Middle frontal gyrus (tissue), 1 donor: ENCODE measurements at regions not wholly inside any gene's neighbourhood (a gene's known extent, or its start where the extent isn't known, plus 50 kb on each side); places are given as distances from the start of the nearest gene placed in this dataset.

Source experiments
- DNase-seq: peaks from one replicate; pipeline ENCODE4 v3.0.0-alpha.2; 2015; ENCODE audit warnings: low spot score; ENCODE audit errors: extremely low spot score

DNA sequence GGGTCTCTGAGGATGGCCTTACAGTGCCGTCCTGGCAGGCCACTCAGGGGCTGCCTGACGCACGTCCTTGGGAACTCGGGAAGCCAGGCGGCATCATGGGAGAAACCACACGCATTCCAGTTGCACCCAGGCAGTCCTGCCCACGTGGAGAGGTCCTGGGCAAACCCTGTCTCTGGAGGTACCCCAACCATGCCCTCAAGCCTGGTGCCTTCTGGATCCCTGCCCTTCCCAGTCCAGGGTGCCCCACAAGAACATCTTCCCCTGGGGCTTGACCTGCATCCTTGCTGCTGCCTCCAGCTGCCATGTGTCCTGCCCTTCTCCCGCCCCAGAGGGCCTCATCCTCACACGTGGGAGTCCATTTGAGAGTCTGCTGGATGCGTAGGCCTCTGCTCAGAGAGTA is 200.3 kb upstream of the PPP2R2D start:
- no peak for DNase-seq

DNA sequence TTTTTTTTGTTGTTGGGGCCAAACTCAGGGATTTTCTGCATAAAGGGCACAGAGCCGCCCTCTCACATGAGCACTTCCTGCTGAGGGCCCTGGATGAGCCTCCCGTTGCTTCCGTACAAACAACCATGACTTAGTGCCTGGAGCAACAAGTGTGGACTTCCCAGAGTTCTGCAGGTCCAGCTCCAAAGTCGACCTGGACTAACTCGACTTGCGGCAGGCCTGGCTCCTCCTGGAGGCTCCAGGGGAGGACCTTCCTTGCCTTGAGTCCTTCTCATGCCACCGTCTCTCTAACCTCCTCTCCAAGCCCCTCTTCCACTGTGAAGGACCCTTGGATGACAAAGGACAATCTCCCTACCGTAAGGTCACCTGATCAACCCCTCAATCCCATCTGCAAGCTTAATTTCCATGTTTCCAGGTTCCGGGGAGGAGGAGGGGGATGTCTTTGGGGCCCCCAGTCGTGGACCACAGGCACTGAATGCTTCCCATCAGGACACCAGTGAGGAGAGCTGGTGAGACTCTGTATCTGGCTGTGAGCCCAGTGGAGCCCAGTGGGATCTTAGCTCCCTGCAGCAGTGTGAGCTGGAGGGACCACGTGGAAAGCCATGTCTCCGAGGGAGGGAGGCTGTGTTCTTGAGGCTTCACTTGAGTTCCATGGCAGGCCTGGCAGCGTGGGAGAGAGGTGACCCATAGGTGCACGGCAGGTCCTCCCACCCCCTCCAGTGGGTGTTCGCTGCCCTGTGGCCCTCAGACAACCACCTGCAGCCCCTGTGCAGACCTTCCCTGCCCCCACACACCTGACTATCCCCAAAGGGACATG is 199.5 kb upstream of the PPP2R2D start:
- no peak for DNase-seq

- no peak for DNase-seq
These were observed 198.1 kb upstream of the PPP2R2D start for GRCh38 chr10:131702531-131703356.

GRCh38 chr10:131703541-131703940 is 197.3 kb upstream of the PPP2R2D start:
- DNase-seq, result no peak

DNA sequence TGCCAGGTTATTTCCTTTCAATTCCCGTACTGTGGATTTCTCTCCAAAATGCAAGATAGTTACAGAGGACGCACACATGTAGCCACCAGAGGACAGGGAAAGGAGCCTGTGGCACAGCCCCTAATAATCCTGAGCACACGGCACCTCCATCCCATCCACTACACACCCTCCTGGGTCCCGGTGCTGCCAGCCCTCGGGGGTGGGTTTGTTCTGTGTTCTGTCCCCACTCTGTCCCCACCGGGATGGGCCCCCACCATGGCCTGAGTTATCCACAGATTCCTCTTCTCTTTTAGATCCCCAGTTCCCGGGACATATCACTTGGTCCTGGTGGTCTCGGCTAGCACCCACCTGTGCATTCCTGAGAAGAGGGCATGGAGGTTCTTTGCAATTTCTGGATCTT is 196.9 kb upstream of the PPP2R2D start:
- no peak for DNase-seq

DNA sequence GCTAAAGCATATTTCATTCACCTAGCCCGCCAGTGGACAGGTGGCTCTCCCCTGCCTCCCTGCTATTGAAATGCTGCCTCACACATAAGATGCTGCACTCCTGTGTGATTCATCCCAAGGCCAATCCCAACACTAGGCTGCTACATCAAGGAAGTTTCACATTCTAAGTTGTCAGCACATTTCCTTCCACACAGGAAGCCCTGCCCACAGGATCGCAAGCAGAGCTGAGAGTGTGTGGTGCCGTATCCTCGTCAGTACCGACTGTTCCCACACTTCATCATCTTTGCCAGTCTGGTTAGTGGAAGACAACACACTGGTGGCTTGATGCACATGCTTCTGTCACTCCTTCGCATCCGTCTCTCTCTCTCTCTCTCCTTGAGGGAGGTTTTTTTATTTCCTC is 194.3 kb upstream of the PPP2R2D start:
- DNase-seq, result no peak

DNA sequence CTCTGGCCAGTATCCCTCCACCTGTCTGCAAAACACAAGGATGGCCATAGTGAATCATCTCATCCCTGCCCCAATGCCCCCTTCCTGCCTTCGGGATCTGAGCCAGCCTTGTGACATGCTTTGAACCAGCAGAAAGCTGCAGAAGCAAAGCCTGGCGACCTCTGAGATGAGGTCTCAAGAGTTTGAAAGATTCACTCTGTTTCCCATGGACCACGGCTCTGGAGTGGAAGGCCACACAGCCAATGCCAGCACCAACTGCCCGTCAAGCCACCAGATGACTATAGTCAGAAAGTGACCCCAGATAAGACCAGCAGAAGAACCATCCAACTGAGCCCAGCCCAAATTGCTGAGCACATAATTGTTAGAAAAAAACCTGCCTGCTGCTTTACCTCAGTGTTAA is 193.9 kb upstream of the PPP2R2D start:
- no peak for DNase-seq

DNA sequence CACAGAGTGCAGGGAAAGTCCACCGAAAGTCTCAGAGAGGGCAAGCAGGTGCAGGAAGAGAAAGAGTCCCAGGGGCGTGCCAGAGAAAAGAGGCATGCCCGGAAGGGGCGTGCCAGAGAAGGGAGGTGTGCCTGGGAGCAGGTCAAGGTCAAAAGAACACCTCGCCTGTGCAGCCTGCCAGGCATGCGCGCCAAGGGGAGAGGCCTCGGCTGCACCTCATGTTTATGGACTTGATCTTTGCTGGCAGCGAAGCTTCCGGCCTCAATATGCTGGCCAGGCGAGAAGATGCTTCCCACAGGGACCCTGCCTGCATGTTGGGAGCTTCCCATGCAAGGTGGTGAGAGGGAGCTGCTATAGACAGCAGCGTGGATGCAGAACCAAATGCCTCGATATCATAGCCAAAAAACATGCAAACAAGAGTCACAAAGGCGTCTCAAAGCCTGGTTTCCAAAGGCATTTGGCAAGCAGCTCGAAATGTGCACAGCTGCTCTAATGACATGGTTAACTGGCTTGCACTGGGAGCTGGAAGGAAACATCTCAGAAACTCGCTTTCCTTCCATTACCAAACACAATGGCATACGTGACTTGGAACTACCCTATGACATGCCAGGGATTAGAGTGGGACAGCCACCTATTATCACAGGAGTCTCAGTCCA is 192.5 kb upstream of the PPP2R2D start:
- DNase-seq, result no peak

- DNase-seq, result no peak
These were observed 190.5 kb upstream of the PPP2R2D start for GRCh38 chr10:131710142-131710861.

- no peak for DNase-seq
These were observed 178.7 kb upstream of the PPP2R2D start for GRCh38 chr10:131722121-131722520.

GRCh38 chr10:131722525-131723264 is 178.1 kb upstream of the PPP2R2D start:
- DNase-seq, result no peak

- no peak for DNase-seq
These were observed 177.3 kb upstream of the PPP2R2D start for GRCh38 chr10:131723297-131724168.

- no peak for DNase-seq
These were observed 176.7 kb upstream of the PPP2R2D start for GRCh38 chr10:131724169-131724545.

DNA sequence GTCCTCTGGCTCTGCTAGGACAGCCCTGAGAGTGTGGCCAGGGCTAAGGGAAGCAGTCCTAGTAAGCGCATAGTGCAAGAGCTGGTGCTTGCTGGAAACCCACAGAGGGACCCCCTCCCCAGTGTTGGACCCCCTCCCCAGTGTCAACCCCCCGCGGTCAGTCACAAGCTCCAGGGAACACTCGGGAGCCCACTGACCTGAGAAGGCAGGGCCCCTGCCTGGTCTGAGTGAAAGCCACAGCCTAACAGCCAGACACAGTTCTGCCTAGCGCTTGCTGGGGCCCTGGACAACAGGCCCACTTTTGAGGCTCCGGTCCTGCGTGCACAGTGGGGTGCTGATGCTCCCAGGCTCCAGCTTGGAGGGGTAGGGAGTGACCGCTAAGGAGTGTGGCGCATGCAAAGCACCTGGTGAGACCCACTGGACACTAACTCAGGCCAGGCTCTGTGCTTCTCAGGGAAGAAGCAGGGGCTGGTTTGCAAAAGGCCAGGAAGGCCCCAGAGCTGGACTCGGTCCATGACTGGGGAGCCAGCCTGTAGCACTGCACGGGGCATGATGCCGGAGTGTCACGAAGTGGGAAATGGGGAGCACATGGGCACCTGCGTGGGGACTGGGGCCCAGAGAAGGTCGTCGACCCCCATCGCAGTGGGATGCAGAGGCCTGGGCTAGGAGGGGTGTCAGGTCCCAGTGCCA is 175.8 kb upstream of the PPP2R2D start:
- no peak for DNase-seq

DNA sequence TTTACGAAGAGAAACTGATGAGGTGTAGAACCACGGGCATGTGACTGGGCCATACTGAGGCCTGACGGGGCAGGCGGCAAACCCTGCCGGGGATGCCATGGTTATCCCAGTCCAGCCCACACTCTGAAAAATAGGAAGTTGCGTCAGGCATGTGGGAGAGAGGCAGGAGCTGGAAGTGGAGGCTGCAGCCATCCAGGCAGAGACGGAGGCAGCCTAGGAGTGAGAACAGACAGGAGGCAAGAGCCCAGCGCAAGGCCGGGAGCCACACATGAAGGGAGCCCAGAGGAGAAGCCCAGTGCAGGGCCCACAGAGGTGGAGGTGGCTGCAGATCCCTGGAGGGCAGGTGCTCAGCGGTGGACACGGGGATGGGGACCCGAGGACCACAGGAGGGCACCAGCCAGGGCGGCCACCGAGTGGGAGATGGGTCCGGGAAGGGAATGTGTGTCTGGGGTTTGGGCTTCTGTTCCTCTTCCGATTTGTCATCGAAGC is 175.2 kb upstream of the PPP2R2D start:
- no peak for DNase-seq

DNA sequence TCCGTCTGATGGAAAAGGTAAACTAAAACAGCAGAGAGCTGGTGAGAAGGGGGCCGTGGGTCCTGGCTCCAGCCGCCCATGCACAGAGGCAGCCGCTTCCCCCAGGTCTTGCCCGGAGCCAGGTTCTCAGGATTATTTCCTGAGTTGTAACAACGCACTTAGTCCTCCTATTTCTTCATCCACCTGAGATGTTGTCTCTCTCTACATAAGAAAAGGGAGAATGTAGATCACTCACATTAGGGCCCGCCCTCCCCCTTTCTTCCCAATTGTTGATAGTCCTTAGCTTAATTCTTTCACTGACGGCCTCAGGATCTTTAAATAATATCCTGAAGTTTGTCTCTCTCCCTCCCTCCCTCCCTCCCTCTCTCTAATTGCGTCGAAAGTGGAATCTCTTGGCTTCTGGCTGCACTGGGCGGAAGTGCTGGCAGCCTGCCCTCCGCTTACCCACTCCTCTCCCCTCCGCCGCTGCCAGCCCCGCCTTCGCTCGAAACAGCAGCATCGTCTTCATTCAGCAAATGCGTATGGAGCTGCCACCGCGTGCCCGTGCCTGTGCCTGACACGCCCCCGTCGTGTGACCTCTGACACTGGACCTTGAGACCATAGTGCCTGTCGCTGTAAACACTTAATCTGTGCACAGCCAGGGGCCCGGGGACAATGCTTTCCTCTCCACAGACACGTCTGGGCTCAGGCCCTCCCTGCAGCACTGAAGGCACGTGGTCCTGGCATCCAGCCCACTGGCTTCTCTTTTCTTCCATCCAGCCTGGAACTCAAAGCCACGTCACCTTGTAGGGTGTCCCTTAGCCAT is 174.5 kb upstream of the PPP2R2D start:
- DNase-seq, result no peak

GRCh38 chr10:131726967-131727366 is 173.8 kb upstream of the PPP2R2D start:
- no peak for DNase-seq

GRCh38 chr10:131727560-131727959 is 173.2 kb upstream of the PPP2R2D start:
- no peak for DNase-seq
